ENCODE measurements at regions not wholly inside any gene's neighbourhood (a gene's known extent, or its start where the extent isn't known, plus 50 kb on each side); places are given as distances from the start of the nearest gene placed in this dataset.
"Not testable (repeated sequence)": the region's sequence is repeated elsewhere in the genome, so short reads cannot be mapped to it uniquely, and the experiment has no call there.

DNA sequence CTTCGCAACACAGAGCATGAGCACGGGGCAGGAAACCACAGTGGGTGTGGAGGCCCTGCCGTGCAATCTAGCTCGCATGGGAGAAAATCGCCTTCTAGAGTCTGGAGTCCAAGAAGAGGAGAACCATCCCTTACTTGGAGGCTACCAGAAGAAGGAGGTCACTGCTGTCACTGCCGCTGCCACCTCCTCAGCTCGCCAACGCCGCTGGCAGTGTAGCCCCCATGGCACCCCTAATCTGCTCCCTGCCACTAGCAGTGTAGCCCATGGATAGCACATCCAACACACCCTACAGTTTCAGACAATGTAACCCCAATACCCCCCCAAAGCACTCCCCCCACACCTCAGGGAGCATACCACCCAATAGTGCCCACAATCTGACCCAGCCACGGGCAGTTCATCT, 438.0 kb upstream of the ZNF337 start:
- no peak for DNase-seq (ENCODE audit: low read depth in 2 of 2)

DNA sequence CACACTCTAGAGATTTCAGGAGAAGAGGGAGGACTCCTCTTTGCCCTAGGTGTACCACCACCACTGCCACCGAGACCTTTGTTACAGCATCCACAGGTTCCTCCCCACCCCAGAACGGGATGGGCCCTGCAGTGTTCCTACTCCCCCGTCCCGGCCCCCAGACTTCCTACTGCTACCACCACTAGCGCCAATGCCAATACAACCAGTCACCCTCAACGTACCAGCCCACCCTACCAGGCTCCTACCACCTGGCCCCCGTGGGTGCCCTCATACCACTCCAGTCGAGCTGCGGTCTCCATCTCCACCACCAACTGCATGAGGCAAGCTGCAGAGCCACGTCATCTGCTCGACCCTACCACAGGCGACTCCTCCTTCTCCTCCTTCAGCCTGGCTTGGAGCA, 437.1 kb upstream of the ZNF337 start:
- not testable (repeated sequence) for DNase-seq (ENCODE audit: low read depth in 2 of 2)

GRCh38 chr20:26120920-26121319, 424.3 kb upstream of the ZNF337 start:
- DNase-seq (ENCODE audit: low read depth in 2 of 2): not testable (repeated sequence)

DNA sequence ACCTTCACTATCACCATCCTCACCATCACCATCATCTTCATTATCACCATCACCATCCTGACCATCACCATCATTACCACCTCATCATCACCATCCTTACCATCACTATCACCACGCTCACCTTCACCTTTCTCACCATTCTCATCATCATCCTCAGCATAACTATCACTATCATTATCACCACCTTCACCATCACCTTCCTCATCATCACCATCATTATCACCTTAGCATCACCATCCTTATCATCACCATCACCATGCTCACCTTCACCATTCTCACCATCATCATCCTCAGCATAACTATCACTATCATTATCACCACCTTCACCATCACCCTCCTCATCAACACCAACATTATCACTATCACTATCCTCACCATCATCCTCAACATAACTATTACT, 397.8 kb upstream of the ZNF337 start:
- not testable (repeated sequence) for DNase-seq (ENCODE audit: low read depth in 2 of 2)

DNA sequence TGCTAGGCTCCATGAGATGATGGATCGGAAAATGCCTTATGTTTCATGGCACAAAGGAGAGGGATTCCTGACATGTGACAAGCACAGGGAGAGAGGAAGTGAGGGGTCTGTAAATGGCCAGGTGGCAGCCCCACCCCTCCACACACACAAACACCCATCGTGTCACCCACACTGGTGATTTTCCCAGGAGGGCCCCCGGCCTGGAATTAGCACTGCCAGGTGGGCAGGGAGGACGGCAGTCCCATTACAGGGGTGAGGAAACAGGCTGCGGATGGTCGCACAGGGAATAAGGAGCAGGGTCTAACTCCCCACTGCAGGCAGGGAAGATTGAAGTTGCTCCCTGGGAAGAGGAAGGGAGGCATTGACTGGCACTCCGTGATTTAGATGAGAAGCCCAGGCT, 395.3 kb upstream of the ZNF337 start:
- not testable (repeated sequence) for DNase-seq (ENCODE audit: low read depth in 2 of 2)

DNA sequence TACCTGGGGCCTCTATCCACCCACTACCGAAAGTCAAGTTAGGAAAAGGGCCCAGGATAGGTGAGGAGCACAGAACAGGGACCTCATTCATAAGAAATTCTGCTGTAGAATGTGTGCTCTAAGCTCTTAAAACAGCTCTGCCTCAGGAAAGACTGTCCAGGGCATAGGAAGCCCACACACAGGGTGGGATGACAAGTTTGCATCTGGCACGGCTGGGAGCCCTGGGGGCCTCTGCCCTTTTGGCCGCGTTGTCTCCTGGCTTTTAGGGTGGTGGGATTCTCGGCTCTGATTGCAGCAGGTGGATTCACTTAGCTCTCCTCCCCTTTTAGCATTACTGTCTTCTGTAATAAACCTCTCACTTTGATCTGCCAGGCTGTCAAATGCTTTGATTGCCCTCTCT, 389.5 kb upstream of the ZNF337 start:
- not testable (repeated sequence) for DNase-seq (ENCODE audit: low read depth in 2 of 2)

GRCh38 chr20:26073972-26074371, 377.3 kb upstream of the ZNF337 start:
- DNase-seq (ENCODE audit: low read depth in 2 of 2): not testable (repeated sequence)

DNA sequence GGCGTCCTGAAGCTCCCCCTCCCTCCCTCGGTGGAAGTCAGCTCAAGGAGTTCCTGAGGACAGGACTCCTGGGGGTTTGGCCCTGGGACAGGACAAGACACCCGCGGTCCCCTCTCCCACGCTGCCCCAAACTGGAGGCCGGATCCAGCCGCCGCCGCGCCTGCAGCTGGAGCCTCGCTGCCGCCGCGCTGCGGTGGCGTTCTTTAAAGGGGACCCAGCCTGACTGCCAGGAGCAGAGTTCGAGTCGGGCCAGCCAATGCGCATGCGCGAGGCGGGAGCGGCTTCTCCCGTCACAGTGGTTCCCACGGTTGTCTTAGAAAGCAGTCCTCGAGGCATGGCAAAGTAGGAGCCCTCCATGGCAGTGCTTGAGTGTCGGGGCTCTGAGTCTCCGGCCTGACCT, 362.7 kb upstream of the ZNF337 start:
- not testable (repeated sequence) for DNase-seq (ENCODE audit: low read depth in 2 of 2)

GRCh38 chr20:26058446-26058845, 361.8 kb upstream of the ZNF337 start:
- DNase-seq (ENCODE audit: low read depth in 2 of 2): not testable (repeated sequence)

DNA sequence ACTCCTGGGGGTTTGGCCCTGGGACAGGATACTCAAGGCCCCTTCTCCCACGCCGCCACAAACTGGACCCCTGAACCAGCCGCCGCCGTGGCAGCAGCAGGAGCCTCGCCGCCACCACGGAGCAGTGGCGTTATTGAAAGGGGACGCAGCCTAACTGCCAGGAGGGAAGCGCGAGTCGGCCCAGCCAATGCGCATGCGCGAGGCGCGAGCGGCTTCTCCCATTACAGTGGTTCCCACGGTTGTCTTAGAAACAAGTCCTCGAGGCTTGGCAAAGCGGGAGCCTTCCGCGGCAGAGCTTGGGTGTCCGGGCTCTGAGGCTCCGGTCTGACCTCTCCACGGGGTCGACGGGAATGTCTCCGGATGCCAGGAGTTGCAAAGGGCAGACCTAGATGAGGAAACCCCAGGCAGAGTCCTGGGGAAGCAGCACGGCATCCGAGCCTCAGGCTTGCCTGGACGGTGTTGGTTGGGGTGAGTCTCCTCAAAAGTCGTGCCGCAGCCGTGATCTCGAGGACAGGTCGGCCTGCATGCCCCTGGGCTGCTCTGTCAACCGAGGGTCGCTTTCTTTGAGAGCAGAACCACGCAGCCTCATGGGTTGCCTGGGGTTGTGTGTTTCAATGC, 360.6 kb upstream of the ZNF337 start:
- DNase-seq (ENCODE audit: low read depth in 2 of 2): not testable (repeated sequence)

DNA sequence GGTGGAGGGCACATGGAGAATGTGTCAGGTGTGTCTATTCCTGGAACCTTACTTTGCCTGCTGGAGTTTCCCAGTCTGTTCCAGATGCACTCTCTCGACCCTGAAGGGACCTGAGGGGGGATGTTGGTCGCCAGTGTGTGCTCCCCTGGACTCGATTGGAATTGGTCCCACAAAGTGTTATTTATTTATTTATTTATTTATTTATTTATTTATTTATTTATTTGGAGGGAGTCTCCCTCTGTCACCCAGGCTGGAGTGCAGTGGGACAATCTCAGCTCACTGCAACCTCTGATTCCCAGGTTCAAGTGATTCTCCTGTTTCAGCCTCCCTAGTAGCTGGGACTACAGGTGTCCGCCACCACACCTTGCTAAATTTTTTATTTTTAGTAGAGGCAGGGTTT, 329.1 kb upstream of the ZNF337 start:
- DNase-seq (ENCODE audit: low read depth in 2 of 2): not testable (repeated sequence)

DNA sequence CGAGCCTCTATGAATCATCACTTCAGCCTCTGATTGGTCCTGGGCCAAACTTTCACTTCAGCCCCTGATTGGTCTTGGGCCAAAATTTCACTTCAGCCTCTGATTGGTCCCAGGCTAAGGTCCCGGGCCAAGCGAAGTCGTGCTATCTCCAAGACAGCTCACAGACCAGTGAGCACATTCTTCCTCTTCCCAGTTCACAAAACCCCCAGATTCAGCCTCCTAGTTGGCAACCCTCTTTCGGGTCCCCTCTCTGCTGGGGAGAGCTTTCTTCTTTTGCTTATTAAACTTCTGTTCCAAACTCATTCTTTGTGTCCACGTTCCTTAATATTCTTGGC, 314.3 kb upstream of the ZNF337 start:
- not testable (repeated sequence) for DNase-seq (ENCODE audit: low read depth in 2 of 2)

- DNase-seq (ENCODE audit: low read depth in 2 of 2): peak; percentile 27 to 67
These were observed 313.7 kb upstream of the ZNF337 start for GRCh38 chr20:26010224-26010941.

- peak; percentile 90 to 96 for DNase-seq (ENCODE audit: low read depth in 2 of 2)
These were observed 313.0 kb upstream of the ZNF337 start for GRCh38 chr20:26009402-26010223.

GRCh38 chr20:26008026-26008425, 311.4 kb upstream of the ZNF337 start:
- DNase-seq (ENCODE audit: low read depth in 2 of 2): not testable (repeated sequence)

DNA sequence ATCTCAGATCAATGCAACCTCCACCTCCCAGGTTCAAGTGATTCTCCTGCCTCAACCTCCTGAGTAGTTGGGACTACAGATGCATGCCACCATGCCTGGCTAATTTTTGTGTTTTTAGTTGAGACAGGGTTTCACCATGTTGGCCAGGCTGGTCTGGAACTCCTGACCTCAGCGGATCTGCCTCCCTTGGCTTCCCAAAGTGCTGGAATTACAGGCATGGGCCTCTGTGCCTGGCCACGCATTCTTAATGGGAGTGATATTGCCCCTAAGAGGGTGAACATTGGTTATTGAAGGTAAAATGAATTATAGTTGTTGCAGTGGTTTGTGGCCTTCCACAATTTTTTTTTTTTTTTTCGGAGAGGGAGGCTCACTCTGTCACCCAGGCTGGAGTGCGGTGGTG, 309.5 kb upstream of the ZNF337 start:
- DNase-seq (ENCODE audit: low read depth in 2 of 2): not testable (repeated sequence)

DNA sequence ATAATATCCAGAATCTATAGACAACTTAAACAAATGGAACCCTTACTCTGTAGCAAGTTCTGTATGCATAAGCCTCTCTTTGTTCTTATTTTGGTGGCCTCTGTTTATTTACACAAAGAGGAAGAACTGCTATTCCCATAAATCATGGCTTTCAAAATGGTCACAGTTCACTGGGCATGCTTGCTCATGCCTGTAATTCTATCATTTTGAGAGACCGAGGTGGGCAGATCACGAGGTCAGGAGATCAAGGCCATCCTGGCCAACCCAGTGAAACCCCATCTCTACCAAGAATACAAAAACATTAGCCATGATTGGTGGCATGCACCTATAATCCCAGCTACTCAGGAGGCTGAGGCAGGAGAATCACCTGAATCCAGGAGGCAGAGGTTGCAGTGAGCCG, 307.3 kb upstream of the ZNF337 start:
- DNase-seq (ENCODE audit: low read depth in 2 of 2): not testable (repeated sequence)

DNA sequence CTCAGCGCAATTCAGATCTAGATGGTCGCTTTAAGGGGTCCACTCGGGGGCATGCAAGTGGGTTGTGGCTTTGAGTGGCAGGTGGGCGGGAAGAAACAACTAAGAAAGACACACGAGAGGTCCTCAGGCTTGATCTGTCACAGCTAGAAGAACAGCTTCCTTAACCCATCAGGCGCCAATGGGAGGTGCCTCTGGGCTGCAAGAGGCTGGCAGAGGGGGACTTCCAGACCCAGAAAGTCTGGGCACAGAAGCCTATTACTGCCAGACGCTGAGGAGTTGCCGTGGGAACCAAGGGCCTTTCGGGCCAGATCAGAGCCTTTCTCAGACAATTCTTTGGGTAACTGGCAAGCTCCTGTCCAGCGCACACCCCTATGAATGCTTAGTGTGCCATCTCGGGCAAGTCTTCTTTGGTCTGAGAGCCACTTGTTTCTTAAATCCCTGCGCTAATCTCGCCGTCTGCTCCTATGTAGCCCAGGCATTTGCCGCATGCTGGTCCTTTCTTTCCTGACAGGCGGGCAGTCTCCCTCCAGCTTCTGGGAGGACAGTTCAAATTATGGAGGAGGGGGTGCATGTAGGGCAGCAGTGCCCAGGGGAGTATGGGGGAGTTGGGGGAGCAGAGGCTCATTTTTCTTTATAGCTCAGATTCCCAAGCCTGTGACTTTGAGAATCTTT, 300.9 kb upstream of the ZNF337 start:
- not testable (repeated sequence) for DNase-seq (ENCODE audit: low read depth in 2 of 2)

GRCh38 chr20:25992146-25992545, 295.5 kb upstream of the ZNF337 start:
- no peak for DNase-seq (ENCODE audit: low read depth in 2 of 2)

GRCh38 chr20:25991756-25992130, 295.1 kb upstream of the ZNF337 start:
- DNase-seq (ENCODE audit: low read depth in 2 of 2): no peak

DNA sequence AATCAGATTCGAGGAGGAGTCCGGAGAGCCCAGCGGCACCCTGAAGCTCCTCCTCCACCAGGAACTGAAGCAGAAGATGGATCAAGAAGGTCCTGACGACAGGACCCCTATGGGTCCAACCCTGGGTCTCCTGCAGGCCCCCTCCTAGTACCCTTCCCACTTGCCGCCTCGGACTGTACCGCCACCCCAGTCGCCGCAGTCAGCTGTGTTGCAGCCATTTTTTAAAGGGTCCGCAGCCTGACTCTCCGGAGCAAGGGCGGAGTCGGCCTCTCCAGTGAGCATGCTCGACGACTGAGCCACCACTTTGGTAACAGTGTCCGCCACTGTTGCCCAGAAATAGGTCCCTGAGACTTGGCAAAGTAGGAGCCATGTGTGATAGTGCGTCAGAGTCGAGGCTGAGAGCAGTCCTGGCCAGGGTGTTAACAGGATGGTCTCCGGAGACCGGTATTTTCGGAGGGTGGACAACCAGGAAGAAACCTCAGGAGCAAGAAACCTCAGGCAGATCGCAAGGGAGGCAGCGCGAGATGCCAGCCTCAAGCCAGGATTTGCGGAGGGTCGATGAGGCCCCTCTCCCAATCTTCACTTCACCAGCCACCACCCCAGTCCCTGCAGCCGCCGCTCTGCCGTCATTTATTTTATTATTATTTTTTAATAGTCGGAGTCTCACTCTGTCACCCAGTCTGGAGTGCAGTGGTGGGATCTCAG, 294.6 kb upstream of the ZNF337 start:
- no peak for DNase-seq (ENCODE audit: low read depth in 2 of 2)
